ENCODE measurements at regions not wholly inside any gene's neighbourhood (a gene's known extent, or its start where the extent isn't known, plus 50 kb on each side); places are given as distances from the start of the nearest gene placed in this dataset.

GRCh38 chr1:83741770-83742169 lies 257.2 kb downstream of the TTLL7 start:
- TF ChIP-seq CTCF (IDR thresholded peaks at IDR 0.05; ENCODE audit: low read depth, low read length, poor library complexity, severe bottlenecking) (no peak), EZH2phosphoT487 (IDR thresholded peaks at IDR 0.05; ENCODE audit: borderline replicate concordance, low read length) (no peak)
